SK-N-SH (cell line): ENCODE measurements at regions not wholly inside any gene's neighbourhood (a gene's known extent, or its start where the extent isn't known, plus 50 kb on each side); places are given as distances from the start of the nearest gene placed in this dataset.

Source experiments
- CHD2 ChIP-seq: fragments of 150-350 bp; IDR thresholded peaks from 2 replicates; pipeline ENCODE4 v1.6.1; 2018; ENCODE audit warnings: low read length; ENCODE audit not compliant: partially characterized antibody
- CTCF ChIP-seq: fragments of 200-600 bp; sonication (generic); IDR thresholded peaks from 2 replicates; pipeline ENCODE4 v1.6.1; 2017; ENCODE audit warnings: antibody characterized with exemption, mild to moderate bottlenecking, moderate library complexity
- ELF1 ChIP-seq: IDR thresholded peaks from 2 replicates; pipeline ENCODE4 v1.4.0; 2012
- EP300 ChIP-seq, 2 experiments: IDR thresholded peaks; 2 replicates each; pipeline versions ENCODE4 v1.4.0 to v1.6.1; 2012; ENCODE audit warnings: borderline replicate concordance in 1 of 2, low read depth in 1 of 2, low read length in 1 of 2
- EZH2phosphoT487 ChIP-seq: fragments of 200-600 bp; sonication (generic); IDR thresholded peaks from 2 replicates; pipeline ENCODE4 v1.6.1; 2017; ENCODE audit warnings: low read depth, mixed run types, mild to moderate bottlenecking, antibody characterized with exemption, moderate library complexity, borderline replicate concordance
- MAX ChIP-seq: IDR thresholded peaks from 2 replicates; pipeline ENCODE4 v1.4.0; 2012; ENCODE audit warnings: low read depth
- MEF2A ChIP-seq: IDR thresholded peaks from 2 replicates; pipeline ENCODE4 v1.4.0; 2012; ENCODE audit warnings: low read depth, borderline replicate concordance
- POLR2AphosphoS5 ChIP-seq: IDR thresholded peaks from 2 replicates; pipeline ENCODE4 v1.6.1; 2012; ENCODE audit warnings: low read depth, low read length
- RAD21 ChIP-seq: IDR thresholded peaks from 2 replicates; pipeline ENCODE4 v1.6.1; 2012; ENCODE audit warnings: mild to moderate bottlenecking, low read length
- REST ChIP-seq: IDR thresholded peaks from 2 replicates; pipeline ENCODE4 v1.6.1; 2012; ENCODE audit warnings: mild to moderate bottlenecking, low read depth, low read length, moderate library complexity
- RXRA ChIP-seq: IDR thresholded peaks from 2 replicates; pipeline ENCODE4 v1.4.0; 2012; ENCODE audit warnings: low read depth, mild to moderate bottlenecking, borderline replicate concordance
- TAF1 ChIP-seq: IDR thresholded peaks from 2 replicates; pipeline ENCODE4 v1.6.1; 2012; ENCODE audit warnings: low read depth, mild to moderate bottlenecking, low read length, moderate library complexity, borderline replicate concordance
- USF1 ChIP-seq: IDR thresholded peaks from 2 replicates; pipeline ENCODE4 v1.4.0; 2012; ENCODE audit warnings: low read depth, borderline replicate concordance
- USF2 ChIP-seq: fragments of 150-350 bp; IDR thresholded peaks from 2 replicates; pipeline ENCODE4 v1.6.1; 2017; ENCODE audit warnings: antibody characterized with exemption, low read length, low read depth, borderline replicate concordance

- TF ChIP-seq CTCF (no peak), RAD21 (no peak), MAX (no peak), USF2 (no peak), TAF1 (no peak), REST (no peak), ELF1 (no peak), EP300 (IDR thresholded peaks at IDR 0.05; ENCODE audit: borderline replicate concordance in 1 of 2, low read depth in 1 of 2, low read length in 1 of 2) (no peak), USF1 (no peak), CHD2 (no peak), POLR2AphosphoS5 (no peak), MEF2A (no peak), EZH2phosphoT487 (no peak), RXRA (no peak)
Measured at GRCh38 chr3:20503394-20504082, 317.5 kb upstream of the SGO1 start.
